RPMI7951 (cell line): ENCODE measurements at regions not wholly inside any gene's neighbourhood (a gene's known extent, or its start where the extent isn't known, plus 50 kb on each side); places are given as distances from the start of the nearest gene placed in this dataset.
"Not testable (repeated sequence)": the region's sequence is repeated elsewhere in the genome, so short reads cannot be mapped to it uniquely, and the experiment has no call there.

Experiments used
- DNase-seq: peaks from one replicate; pipeline ENCODE4 v3.0.0-alpha.2; 2012; ENCODE audit warnings: low read depth

GRCh38 chr1:25171013-25171412 is 61.3 kb downstream of the SYF2 start:
- DNase-seq, result not testable (repeated sequence)

- no peak for DNase-seq
These were observed 61.9 kb downstream of the SYF2 start for GRCh38 chr1:25170439-25170838.

- DNase-seq, result no peak
These were observed 62.7 kb downstream of the SYF2 start for GRCh38 chr1:25169610-25170009.

- DNase-seq, result no peak
These were observed 63.1 kb downstream of the SYF2 start for GRCh38 chr1:25169168-25169567.

- DNase-seq, result no peak
These were observed 63.9 kb downstream of the SYF2 start for GRCh38 chr1:25168193-25169071.

DNA sequence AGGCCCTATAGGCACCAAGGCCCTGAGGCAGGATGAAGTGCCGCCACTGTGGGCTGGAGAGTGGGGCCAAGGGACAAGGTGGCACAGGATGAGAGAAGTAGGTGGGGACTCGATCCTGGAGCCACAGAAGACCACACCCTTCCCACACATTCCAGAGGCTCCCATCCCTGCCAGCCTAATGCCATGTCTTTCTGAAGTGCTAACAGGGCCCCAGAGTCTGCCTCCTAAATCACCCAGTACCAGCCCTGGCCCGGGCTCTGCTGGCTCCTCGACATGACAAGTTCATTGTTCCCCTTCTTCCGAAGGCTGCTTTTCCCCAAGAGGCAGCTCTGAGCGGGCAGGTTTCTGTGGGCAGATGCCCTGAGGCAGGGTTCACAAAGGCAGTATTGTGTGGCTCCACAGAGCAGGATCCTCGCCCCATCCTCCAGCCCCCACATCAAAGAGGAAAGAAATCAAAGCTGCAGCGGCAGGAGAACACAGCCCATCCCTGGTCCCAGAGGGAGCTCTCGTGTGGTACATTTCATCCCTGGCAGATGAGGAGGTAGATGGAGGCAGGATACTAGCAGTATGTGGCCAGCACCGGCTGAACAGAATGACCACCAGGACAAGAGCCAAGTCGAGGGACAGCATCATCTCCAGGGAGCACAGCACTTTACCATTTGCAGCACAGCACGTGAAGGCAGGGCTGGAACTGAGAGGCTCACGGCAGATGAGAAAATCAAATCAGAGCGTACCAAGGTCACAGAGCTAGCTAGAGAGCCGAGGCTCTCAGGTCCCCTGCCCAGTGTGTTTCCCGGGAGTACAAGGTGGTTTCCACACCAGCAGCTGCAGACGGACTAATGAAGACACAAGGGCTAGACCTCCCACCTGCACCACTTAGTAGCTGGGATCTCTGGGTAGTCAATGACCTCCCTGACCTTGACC is 64.8 kb downstream of the SYF2 start:
- peak; percentile 72 for DNase-seq

DNA sequence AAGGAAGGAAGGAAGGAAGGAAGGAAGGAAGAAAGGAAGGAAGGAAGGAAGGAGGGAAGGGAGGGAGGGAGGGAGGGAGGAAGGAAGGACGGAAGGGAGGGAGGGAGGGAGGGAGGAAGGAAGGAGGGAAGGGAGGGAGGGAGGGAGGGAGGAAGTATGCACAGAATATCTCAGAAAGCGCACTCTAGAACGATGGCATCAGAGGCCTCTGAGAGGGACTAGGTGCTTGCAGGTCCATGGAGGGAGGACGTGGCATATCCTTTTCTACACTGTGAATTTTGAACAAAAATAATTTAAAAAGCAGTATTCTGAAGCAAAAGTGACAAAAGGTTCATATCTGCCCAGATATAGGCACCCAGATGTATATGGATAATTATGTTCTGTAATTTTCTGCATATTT is 65.5 kb downstream of the SYF2 start:
- DNase-seq, result no peak

GRCh38 chr1:25163986-25164385 is 68.3 kb downstream of the SYF2 start:
- no peak for DNase-seq

DNA sequence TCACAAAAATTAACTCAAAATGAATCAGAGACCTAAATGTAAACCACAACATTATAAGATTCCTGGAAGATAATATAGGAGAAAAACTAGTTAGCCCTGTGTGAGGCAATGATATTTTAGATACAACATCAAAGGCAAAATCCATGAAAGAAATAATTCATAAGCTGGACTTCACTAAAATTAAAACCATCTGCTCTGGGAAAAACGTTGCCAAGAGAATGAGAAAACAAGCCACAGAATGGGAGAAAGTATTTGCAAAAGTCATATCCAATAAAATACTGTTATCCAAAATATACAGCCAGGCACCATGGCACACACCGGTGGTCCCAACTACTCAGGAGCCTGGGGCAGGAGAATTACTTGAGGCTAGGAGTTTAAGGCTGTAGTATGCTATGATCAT is 70.3 kb downstream of the SYF2 start:
- peak; percentile 55 for DNase-seq

GRCh38 chr1:25157846-25158245 is 74.5 kb downstream of the SYF2 start:
- DNase-seq, result no peak

GRCh38 chr1:25150985-25151495 is 81.3 kb downstream of the SYF2 start:
- DNase-seq, result no peak

DNA sequence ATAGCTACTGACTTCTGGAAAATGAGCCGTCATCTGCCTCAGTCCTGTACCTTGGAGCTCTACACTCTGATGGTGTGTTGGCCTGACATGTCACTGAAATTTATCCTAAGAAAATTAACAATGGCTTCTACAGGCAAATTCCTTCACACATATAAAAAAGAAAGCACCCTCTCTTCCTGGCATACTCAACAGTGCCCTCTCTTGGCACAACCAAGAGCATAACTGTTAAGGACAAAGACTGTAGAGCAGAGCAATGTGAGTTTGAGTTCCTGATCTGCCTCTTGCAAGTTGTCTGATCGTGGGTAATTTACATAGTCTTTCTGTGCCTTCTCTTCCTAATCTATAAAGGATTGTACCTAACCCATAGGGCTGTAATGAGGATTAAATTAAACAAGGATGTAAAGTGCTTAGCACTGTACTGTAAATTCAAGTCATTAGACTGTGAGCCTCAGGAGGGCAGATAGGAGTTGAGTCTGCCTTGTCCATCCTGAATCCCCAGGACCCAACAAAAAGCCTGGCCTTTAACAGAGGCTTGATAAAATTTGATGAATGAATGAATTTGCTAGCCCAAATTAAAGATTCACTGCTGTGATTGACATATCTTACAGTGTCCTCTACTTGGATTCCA is 83.5 kb downstream of the SYF2 start:
- peak; percentile 16 for DNase-seq

- DNase-seq, result no peak
These were observed 85.8 kb downstream of the SYF2 start for GRCh38 chr1:25146451-25146855.

- no peak for DNase-seq
These were observed 86.4 kb downstream of the SYF2 start for GRCh38 chr1:25145775-25146393.

GRCh38 chr1:25140073-25140797 is 92.1 kb downstream of the SYF2 start:
- peak; percentile 29 for DNase-seq

- DNase-seq, result no peak
These were observed 94.5 kb downstream of the SYF2 start for GRCh38 chr1:25137521-25138395.

DNA sequence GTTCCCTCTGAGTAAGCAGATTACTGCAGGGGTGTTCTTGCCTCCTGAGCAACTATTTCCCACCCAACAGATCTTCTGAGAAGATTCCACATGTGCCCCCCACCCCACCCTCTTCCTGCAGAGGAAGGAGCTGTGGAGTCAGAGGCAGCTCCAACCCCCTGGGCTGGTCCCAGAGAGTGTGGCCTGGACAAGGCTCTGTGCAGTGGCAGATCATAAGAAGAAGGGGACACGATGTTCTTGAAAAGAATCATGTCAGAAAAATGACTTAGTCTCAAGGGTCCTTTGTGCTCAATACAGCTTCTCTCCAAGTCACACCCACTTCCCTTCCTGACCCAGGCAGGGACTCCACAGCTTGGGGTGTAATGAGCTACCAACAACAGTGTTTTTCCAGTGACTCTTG is 95.2 kb downstream of the SYF2 start:
- no peak for DNase-seq

DNA sequence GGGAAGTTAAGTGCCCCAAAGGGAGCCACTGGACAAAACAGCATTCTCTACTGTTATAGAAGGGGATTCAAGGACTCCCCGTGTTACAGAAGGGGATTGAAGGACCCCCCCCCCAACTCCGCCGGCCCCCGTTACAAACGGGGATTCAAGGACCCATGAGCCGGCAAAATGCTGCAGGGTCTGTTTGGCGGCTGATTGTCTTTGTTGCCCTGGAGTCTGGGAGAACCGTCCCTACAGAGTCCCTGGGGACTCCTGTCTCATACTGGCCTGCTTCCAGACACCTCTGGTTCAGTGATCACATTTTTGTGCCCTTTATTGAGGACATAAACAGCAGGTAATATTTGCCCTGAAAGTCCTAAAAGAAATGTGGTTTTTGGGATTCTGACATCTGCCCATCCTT is 96.4 kb downstream of the SYF2 start:
- no peak for DNase-seq

DNA sequence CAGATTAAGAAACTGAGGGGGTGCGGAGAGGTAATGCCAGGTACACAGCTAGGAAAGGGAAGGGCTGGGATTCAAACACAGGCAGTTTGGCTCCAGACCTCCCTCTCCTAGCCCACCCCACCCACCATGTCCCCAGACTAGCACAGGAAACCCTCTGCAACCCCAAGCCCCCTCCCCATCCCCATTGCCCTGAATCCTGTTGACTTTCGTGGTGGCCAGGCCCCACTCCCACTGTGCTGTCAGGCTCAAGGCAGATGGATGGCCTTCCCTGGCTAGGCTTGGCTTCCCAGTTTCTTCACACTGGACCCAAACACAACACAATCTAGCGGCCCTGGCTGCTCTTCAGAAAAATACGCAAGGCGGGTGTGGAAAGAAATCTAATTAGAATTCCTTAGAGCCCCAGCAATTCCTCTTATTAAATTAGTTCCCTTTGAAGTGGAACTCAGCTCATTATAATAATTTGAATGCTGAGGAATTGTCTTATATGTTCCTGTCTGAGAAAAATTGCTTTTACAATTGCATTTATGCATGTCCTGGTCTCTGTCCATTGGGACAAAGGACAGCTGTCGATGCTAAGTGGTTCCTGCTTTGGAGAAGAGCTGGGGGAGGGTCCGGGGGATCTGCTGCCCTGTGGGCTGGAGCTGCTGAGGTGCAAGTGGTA is 97.4 kb downstream of the SYF2 start:
- DNase-seq, result no peak
